ENCODE measurements at regions not wholly inside any gene's neighbourhood (a gene's known extent, or its start where the extent isn't known, plus 50 kb on each side); places are given as distances from the start of the nearest gene placed in this dataset.

GRCh38 chr6:15854378-15854777 is 191.6 kb upstream of the DTNBP1 start:
- TF ChIP-seq POLR2AphosphoS5 (IDR thresholded peaks at IDR 0.05) = no peak
- TF ChIP-seq CTCF (IDR thresholded peaks at IDR 0.05) = no peak

Data from prostate gland (tissue), 2 donors.